NCI-H774 (cell line): ENCODE measurements at regions not wholly inside any gene's neighbourhood (a gene's known extent, or its start where the extent isn't known, plus 50 kb on each side); places are given as distances from the start of the nearest gene placed in this dataset.
"Not testable (repeated sequence)": the region's sequence is repeated elsewhere in the genome, so short reads cannot be mapped to it uniquely, and the experiment has no call there.

ENCODE experiments used
- DNase-seq: peaks from one replicate; lab custom pipeline; 2025; lab: John Stamatoyannopoulos, UW

DNA sequence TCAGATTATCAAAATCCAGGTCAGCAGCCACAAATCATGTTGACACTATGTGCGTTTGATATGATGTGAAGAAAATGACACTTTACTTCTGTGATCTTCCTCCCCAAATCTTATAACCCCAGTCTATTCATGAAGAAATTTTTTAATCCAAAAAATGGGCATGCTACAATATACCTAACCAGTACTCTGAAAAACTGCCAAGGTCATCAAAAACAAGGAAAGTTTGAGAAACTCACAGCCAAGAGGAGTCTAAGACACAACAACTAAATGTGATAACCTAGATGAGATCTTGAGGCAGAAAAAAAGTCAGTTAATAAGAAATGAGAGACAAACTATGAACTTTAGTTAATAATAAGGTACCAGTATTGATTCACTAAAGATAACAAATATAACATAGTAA lies 200.6 kb upstream of the IRAK1BP1 start:
- no peak for DNase-seq

GRCh38 chr6:78670156-78670555 lies 197.2 kb upstream of the IRAK1BP1 start:
- DNase-seq = no peak

DNA sequence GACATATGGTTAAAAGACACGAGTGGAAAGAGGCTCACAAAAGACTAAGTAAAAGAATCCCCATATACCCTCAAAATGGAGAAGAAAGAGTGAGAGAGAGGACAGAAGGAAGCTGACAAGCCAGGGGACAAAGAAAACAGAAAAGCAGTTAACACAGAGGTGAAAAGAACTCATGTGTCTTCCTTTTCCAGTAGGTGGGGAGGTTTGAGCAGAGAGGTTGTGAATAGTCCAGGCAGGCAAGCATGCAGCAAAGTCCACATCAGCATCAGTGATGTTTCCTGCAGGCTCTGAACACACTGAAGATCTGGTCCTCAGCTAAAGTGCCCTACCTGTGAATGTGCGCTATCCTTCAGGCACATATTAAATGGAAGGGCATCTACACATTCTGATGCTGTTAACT lies 196.5 kb upstream of the IRAK1BP1 start:
- DNase-seq = no peak

DNA sequence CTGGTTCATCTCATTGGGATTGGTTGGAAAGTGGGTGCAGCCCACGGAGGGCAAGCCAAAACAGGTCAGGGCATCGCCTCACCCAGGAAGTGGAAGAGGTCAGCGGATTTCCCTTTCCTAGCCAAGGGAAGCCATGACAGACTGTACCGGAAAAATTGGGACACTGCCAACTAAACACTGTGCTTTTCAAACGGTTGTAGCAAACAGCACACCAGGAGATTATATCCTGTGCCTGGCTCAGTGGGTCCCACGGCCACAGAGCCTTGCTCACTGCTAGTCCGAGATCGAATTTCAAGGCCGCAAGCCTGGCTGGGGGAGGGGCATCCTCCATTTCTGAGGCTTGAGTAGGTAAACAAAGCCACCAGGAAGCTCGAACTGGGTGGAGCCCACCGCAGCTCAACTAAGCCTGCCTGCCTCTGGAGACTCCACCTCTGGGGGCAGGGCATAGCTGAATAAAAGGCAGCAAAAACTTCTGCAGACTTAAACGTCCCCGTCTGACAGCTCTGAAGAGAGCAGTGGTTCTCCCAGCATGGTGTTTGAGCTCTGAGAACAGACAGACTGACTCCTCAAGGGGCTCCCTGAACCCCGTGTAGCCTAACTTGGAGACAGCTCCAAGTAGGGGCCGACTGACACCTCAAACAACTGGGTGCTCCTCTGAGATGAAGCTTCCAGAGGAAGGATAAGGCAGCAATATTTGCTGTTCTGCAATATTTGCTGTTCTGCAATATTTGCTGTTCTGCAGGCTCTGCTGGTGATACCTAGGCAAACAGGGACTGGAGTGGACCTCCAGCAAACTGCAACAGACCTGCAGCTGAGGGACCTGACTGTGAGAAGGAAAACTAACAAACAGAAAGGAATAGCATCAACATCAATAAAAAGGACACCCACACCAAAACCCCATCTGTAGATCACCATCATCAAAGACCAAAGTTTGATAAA lies 191.0 kb upstream of the IRAK1BP1 start:
- DNase-seq = not testable (repeated sequence)

GRCh38 chr6:78688668-78689067 lies 178.7 kb upstream of the IRAK1BP1 start:
- no peak for DNase-seq

- DNase-seq = no peak
Observed at GRCh38 chr6:78693835-78694234, 173.5 kb upstream of the IRAK1BP1 start.

DNA sequence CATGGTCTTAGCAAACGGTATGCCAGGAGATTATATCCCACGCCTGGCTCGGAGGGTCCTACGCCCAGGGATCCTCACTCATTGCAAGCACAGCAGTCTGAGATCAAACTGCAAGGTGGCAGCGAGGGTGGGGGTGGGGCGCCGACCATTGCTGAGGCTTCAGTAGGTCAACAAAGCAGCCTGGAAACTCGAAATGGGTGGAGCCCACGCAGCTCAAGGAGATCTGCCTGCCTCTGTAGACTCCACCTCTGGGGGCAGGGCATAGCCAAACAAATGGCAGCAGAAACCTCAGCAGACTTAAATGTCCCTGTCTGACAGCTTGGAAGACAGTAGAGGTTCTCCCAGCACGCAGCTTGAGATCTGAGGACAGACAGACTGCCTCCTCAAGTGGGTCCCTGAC lies 172.7 kb upstream of the IRAK1BP1 start:
- DNase-seq = not testable (repeated sequence)

GRCh38 chr6:78700991-78701390 lies 166.4 kb upstream of the IRAK1BP1 start:
- no peak for DNase-seq

GRCh38 chr6:78701407-78701806 lies 165.9 kb upstream of the IRAK1BP1 start:
- DNase-seq = no peak

DNA sequence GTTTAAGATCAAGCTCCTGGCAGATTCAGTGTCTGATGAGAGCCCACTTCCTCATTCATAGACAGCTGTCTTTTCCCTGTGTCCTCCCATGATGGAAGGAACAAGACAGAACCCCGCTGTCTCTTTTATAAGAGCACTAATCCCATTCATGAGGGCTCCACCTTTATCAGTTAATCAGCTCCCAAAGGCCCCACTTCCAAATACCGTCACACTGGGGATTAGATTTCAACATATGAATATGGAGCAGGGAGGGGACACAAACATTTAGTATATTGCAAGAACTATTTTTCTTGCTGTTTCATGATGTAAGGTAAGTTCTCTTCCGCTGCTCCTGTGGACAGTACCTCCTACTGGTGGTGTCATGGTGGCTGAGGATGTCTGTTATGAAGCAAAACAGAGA lies 158.3 kb upstream of the IRAK1BP1 start:
- no peak for DNase-seq

- no peak for DNase-seq
Observed at GRCh38 chr6:78713564-78713963, 153.8 kb upstream of the IRAK1BP1 start.

GRCh38 chr6:78744144-78744543 lies 123.2 kb upstream of the IRAK1BP1 start:
- DNase-seq = no peak

GRCh38 chr6:78746457-78746856 lies 120.9 kb upstream of the IRAK1BP1 start:
- no peak for DNase-seq

- no peak for DNase-seq
Observed at GRCh38 chr6:78749326-78749725, 118.0 kb upstream of the IRAK1BP1 start.

DNA sequence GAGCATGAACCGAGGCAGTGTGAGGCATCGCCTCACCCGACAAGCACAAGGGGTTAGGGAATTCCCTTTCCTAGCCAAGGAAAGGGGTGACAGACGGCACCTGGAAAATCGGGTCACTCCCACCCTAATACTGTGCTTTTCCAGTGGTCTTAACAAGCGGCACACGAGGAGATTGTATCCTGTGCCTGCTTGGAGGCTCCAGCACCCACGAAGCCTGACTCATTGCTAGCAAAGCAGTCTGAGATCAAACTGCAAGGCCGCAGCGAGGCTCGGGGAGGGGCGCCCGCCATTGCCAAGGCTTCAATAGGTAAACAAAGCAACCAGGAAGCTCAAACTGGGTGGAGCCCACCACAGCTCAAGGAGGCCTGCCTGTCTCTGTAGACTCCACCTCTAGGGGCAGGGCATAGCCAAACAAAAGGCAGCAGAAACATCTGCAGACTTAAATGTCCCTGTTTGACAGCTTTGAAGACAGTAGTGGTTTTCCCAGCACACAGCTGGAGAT lies 109.0 kb upstream of the IRAK1BP1 start:
- DNase-seq = not testable (repeated sequence)

DNA sequence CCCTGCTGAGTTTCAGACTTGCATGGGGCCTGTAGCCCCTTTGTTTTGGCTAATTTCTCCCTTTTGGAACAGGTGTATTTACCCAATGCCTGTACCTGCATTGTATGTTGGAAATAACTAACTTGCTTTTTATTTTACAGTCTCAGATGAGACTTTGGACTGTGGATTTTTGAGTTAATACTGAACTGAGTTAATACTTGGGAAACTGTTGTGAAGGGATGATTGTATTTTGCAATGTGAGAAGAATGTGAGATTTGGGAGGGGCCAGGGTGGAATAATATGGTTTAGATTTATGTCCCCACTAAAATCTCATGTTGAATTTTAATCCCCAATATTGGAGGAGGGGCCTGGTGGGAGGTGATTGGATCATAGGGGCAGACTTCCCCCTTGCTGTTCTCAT lies 99.1 kb upstream of the IRAK1BP1 start:
- DNase-seq = no peak

DNA sequence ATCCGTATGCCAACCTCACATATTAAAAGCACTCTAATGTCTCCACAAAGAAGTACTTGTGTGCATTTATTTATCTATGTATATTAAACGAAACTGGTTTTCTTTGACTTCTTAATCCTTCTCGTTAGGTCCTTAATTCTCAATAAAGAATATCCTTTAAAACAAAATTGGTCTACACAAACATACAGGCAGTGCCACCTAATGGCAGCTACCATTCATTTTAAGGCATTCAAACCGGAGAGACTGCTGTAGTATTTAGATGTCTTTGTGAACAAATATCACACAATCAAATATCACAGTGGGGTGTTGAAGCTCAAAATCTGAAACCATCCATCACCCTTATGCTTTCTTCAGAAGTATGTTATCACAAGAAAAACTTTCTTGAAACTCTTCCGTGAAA lies 96.6 kb upstream of the IRAK1BP1 start:
- DNase-seq = no peak

- DNase-seq = no peak
Observed at GRCh38 chr6:78771586-78771985, 95.8 kb upstream of the IRAK1BP1 start.

DNA sequence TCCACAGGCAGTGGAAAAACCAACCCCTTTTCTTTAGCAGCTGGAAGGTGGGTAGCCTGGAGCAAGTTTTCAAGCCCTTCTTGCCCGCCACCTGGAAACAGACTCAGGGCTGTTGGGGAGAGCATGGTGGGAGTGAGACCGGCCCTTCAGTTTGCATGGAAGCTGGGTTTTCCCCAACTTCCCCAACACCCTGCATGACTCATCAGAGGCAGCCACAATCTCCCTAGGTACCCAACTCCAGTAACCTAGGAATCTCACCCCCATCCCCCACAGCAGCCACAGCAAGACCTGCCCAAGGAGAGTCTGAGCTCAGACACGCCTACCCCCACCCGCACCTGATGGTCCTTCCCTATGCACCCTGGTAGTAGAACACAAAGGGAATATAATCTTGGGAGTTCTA lies 86.3 kb upstream of the IRAK1BP1 start:
- no peak for DNase-seq

DNA sequence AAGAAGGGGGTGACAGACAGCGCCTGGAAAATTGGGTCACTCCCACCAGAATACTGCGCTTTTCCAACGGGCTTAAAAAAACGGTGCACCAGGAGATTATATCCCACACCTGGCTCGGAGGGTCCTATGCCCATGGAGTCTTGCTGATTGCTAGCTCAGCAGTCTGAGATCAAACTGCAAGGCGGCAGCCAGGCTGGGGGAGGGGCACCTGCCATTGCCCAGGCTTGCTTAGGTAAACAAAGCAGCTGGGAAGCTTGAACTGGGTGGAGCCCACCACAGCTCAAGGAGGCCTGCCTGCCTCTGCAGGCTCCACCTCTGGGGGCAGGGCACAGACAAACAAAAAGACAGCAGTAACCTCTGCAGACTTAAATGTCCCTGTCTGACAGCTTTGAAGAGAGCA lies 84.0 kb upstream of the IRAK1BP1 start:
- not testable (repeated sequence) for DNase-seq

GRCh38 chr6:78797270-78797669 lies 70.1 kb upstream of the IRAK1BP1 start:
- no peak for DNase-seq

DNA sequence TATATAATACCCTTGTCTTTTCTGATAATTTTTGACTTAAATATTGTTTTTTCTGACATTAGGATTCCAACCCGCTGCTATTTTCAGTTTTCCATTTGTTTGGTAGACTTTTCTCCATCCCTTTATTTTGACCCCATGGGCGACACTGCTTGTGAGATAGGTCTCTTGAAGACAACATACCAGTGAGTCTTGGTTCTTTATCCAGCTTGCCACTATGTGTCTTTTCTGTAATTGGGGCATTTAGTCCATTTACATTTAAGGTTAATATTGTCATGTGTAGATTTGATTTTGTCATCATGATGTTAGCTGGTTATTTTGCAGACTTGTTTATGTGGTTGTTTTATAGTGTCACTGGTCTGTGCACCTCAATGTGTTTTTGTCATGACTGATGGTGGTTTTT lies 67.7 kb upstream of the IRAK1BP1 start:
- no peak for DNase-seq

- not testable (repeated sequence) for DNase-seq
Observed at GRCh38 chr6:78806792-78807191, 60.6 kb upstream of the IRAK1BP1 start.
